Caco-2 (cell line): ENCODE measurements at regions not wholly inside any gene's neighbourhood (a gene's known extent, or its start where the extent isn't known, plus 50 kb on each side); places are given as distances from the start of the nearest gene placed in this dataset.

Experiments used
- BruUV-seq: library from RNA; stranded (reverse); fragments of 400-500 nt; replicated peaks from 2 replicates; lab custom pipeline; 2021; lab: Mats Ljungman, UMichigan
- CTCF ChIA-PET: fragments of 300-600 bp; sonication (Branson Sonifier 250); formaldehyde crosslinking; loops from one replicate; lab custom pipeline; 2022; ENCODE audit warnings: antibody characterized with exemption; lab: Charles Lee
- POLR2A ChIA-PET: fragments of 300-600 bp; sonication (Branson Sonifier 250); formaldehyde crosslinking; loops from one replicate; lab custom pipeline; 2022; ENCODE audit warnings: antibody characterized with exemption; lab: Charles Lee
- DNase-seq, 2 experiments: peaks; one replicate each; pipeline versions ENCODE4 v3.0.0 to v3.0.0-alpha.2; 2020 to 2022
- H3K27me3 ChIP-seq: replicated peaks from 2 replicates; pipeline ENCODE4 v1.6.0; 2011; ENCODE audit warnings: low read length; ENCODE audit not compliant: control insufficient read depth, insufficient read depth
- H3K36me3 ChIP-seq: 2 replicates; pipeline ENCODE4 v1.5.1; 2011; ENCODE audit warnings: low read length; ENCODE audit not compliant: control insufficient read depth, insufficient read depth
- H3K4me1 ChIP-seq: fragments of 250-450 bp; sonication (Bioruptor Pico); 2 replicates; pipeline ENCODE4 v1.5.1; 2020; ENCODE audit warnings: mild to moderate bottlenecking
- H3K4me3 ChIP-seq: 2 replicates; pipeline ENCODE4 v1.5.1; 2011; ENCODE audit warnings: low read depth, mild to moderate bottlenecking, control low read depth, low read length
- H3K9me3 ChIP-seq: fragments of 250-450 bp; sonication (Bioruptor Pico); 2 replicates; pipeline ENCODE4 v1.5.1; 2020; ENCODE audit warnings: mild to moderate bottlenecking, moderate library complexity
- H3K27ac Mint-ChIP-seq: one replicate; pipeline ENCODE4 v1.8.0; 2022; ENCODE audit warnings: mixed read lengths; ENCODE audit not compliant: unreplicated experiment
- H3K27me3 Mint-ChIP-seq: one replicate; pipeline ENCODE4 v1.8.0; 2022; ENCODE audit warnings: mixed read lengths; ENCODE audit not compliant: insufficient read depth, unreplicated experiment
- H3K36me3 Mint-ChIP-seq: one replicate; pipeline ENCODE4 v1.8.0; 2022; ENCODE audit warnings: mild to moderate bottlenecking, mixed read lengths; ENCODE audit not compliant: insufficient read depth, unreplicated experiment
- H3K4me1 Mint-ChIP-seq: one replicate; pipeline ENCODE4 v1.8.0; 2022; ENCODE audit warnings: low read depth, mixed read lengths; ENCODE audit not compliant: unreplicated experiment
- H3K4me3 Mint-ChIP-seq: one replicate; pipeline ENCODE4 v1.8.0; 2022; ENCODE audit warnings: mild to moderate bottlenecking, moderate library complexity, mixed read lengths; ENCODE audit not compliant: unreplicated experiment
- H3K9me3 Mint-ChIP-seq: one replicate; pipeline ENCODE4 v1.8.0; 2022; ENCODE audit warnings: mixed read lengths; ENCODE audit not compliant: unreplicated experiment
- CTCF ChIP-seq, 2 experiments: fragments of 200-600 bp in 1 of 2; IDR thresholded peaks; 1 replicate in 1 of 2; 2 replicates in 1 of 2; pipeline versions ENCODE4 v1.5.1 to v1.8.0; 2011 to 2022; ENCODE audit warnings: antibody characterized with exemption in 1 of 2, control low read depth in 1 of 2, inconsistent platforms in 1 of 2, low read depth in 1 of 2, low read length in 1 of 2, mild to moderate bottlenecking in 1 of 2, moderate library complexity in 1 of 2; ENCODE audit not compliant: insufficient read depth in 1 of 2, severe bottlenecking in 1 of 2, unreplicated experiment in 1 of 2
- intact Hi-C: fragments of 100-400 bp; cut with micrococcal nuclease; formaldehyde crosslinking; loops from one replicate; pipeline ENCODE4 v1.10.0; 2022; ENCODE audit not compliant: unreplicated experiment

- Mint-ChIP-seq H3K27ac (no peak overlapping the region), H3K9me3 (no peaks in the 10 kb centered on the region), H3K4me1 (no peaks in the 10 kb centered on the region), H3K36me3 (no peaks in the 10 kb centered on the region), H3K27me3 (peaks cover 8% of the 10 kb centered on the region), H3K4me3 (no peak overlapping the region)
- Histone ChIP-seq H3K27me3 (no peaks in the 10 kb centered on the region), H3K4me1 (peaks cover 10% of the 10 kb centered on the region), H3K9me3 (no peaks in the 10 kb centered on the region; the same call in 1 of the 2 replicates), H3K4me3 (no peak overlapping the region), H3K36me3 (no peaks in the 10 kb centered on the region)
- intact Hi-C loops: no loop called here
- BruUV-seq: no TSS peak
- no peak for TF ChIP-seq CTCF (IDR thresholded peaks at IDR 0.05; ENCODE audit: insufficient read depth in 1 of 2, low read depth in 1 of 2, low read length in 1 of 2, severe bottlenecking in 1 of 2, unreplicated experiment in 1 of 2)
- DNase-seq: no peak
- CTCF ChIA-PET: no interaction called here
- POLR2A ChIA-PET: no interaction called here
Measured at GRCh38 chr16:50954469-50954868, 196.6 kb downstream of the SALL1 start.

- no peak for TF ChIP-seq CTCF (IDR thresholded peaks at IDR 0.05; ENCODE audit: insufficient read depth in 1 of 2, low read depth in 1 of 2, low read length in 1 of 2, severe bottlenecking in 1 of 2, unreplicated experiment in 1 of 2)
- no peaks in the 10 kb centered on the region for H3K9me3 Mint-ChIP-seq
- Histone ChIP-seq H3K36me3 (no peaks in the 10 kb centered on the region), H3K27me3 (no peaks in the 10 kb centered on the region), H3K4me1 (peaks cover 10% of the 10 kb centered on the region), H3K9me3 (no peaks in the 10 kb centered on the region; the same call in 1 of the 2 replicates), H3K4me3 (no peak overlapping the region)
- no peaks in the 10 kb centered on the region for H3K36me3 Mint-ChIP-seq
- no peak overlapping the region for H3K4me3 Mint-ChIP-seq
- no peak for DNase-seq
- ChIA-PET POLR2A (no interaction called here), CTCF (no interaction called here)
- H3K27me3 Mint-ChIP-seq: peaks cover 8% of the 10 kb centered on the region
- H3K4me1 Mint-ChIP-seq: no peaks in the 10 kb centered on the region
- no TSS peak for BruUV-seq
- intact Hi-C loops: no loop called here
- H3K27ac Mint-ChIP-seq: no peak overlapping the region
Measured at GRCh38 chr16:50953290-50953689, 197.8 kb downstream of the SALL1 start.

GRCh38 chr16:50950955-50951354 is 200.1 kb downstream of the SALL1 start:
- H3K36me3 Mint-ChIP-seq: no peaks in the 10 kb centered on the region
- ChIA-PET CTCF (no interaction called here), POLR2A (no interaction called here)
- H3K4me3 Mint-ChIP-seq: no peak overlapping the region
- no peaks in the 10 kb centered on the region for H3K9me3 ChIP-seq
- no peaks in the 10 kb centered on the region for H3K27me3 ChIP-seq
- no peaks in the 10 kb centered on the region for H3K9me3 Mint-ChIP-seq
- H3K27me3 Mint-ChIP-seq: peaks cover 11% of the 10 kb centered on the region
- no peak overlapping the region for H3K4me3 ChIP-seq
- no peaks in the 10 kb centered on the region for H3K36me3 ChIP-seq
- H3K27ac Mint-ChIP-seq: no peak overlapping the region
- BruUV-seq: no TSS peak
- no peak for DNase-seq
- no peaks in the 10 kb centered on the region for H3K4me1 Mint-ChIP-seq
- intact Hi-C loops: no loop called here
- no peak for TF ChIP-seq CTCF (IDR thresholded peaks at IDR 0.05; ENCODE audit: insufficient read depth in 1 of 2, low read depth in 1 of 2, low read length in 1 of 2, severe bottlenecking in 1 of 2, unreplicated experiment in 1 of 2)
- H3K4me1 ChIP-seq: no peaks in the 10 kb centered on the region
